GM21390 (cell line): ENCODE measurements at regions not wholly inside any gene's neighbourhood (a gene's known extent, or its start where the extent isn't known, plus 50 kb on each side); places are given as distances from the start of the nearest gene placed in this dataset.

Source experiments
- ATAC-seq: cut with Tn5 transposase; IDR thresholded peaks from one replicate; pipeline ENCODE4 v1.9.1; 2021; ENCODE audit not compliant: unreplicated experiment

- peak; percentile 82 for ATAC-seq
These were observed 108.2 kb upstream of the CXCR4 start for GRCh38 chr2:136225950-136226835.

GRCh38 chr2:136223274-136223673, 105.3 kb upstream of the CXCR4 start:
- ATAC-seq = no peak

GRCh38 chr2:136222862-136223261, 104.9 kb upstream of the CXCR4 start:
- ATAC-seq = no peak

GRCh38 chr2:136221026-136221425, 103.1 kb upstream of the CXCR4 start:
- ATAC-seq = no peak

GRCh38 chr2:136219963-136220362, 102.0 kb upstream of the CXCR4 start:
- ATAC-seq = no peak

GRCh38 chr2:136219341-136219740, 101.4 kb upstream of the CXCR4 start:
- no peak for ATAC-seq

GRCh38 chr2:136217996-136218395, 100.0 kb upstream of the CXCR4 start:
- peak; percentile 41 for ATAC-seq

GRCh38 chr2:136215908-136216472, 98.0 kb upstream of the CXCR4 start:
- ATAC-seq = no peak

GRCh38 chr2:136215449-136215848, 97.5 kb upstream of the CXCR4 start:
- no peak for ATAC-seq

- no peak for ATAC-seq
These were observed 96.6 kb upstream of the CXCR4 start for GRCh38 chr2:136214307-136215200.

GRCh38 chr2:136213836-136214235, 95.9 kb upstream of the CXCR4 start:
- ATAC-seq = no peak

- peak; percentile 64 for ATAC-seq
These were observed 94.8 kb upstream of the CXCR4 start for GRCh38 chr2:136212426-136213378.

GRCh38 chr2:136211701-136212100, 93.8 kb upstream of the CXCR4 start:
- ATAC-seq = no peak

GRCh38 chr2:136210822-136211221, 92.9 kb upstream of the CXCR4 start:
- ATAC-seq = no peak

- no peak for ATAC-seq
These were observed 92.5 kb upstream of the CXCR4 start for GRCh38 chr2:136210455-136210805.

- ATAC-seq = no peak
These were observed 91.9 kb upstream of the CXCR4 start for GRCh38 chr2:136209561-136210454.

- no peak for ATAC-seq
These were observed 90.9 kb upstream of the CXCR4 start for GRCh38 chr2:136208682-136209420.

GRCh38 chr2:136207665-136208064, 89.7 kb upstream of the CXCR4 start:
- ATAC-seq = no peak
